ENCODE measurements at regions not wholly inside any gene's neighbourhood (a gene's known extent, or its start where the extent isn't known, plus 50 kb on each side); places are given as distances from the start of the nearest gene placed in this dataset.

DNA sequence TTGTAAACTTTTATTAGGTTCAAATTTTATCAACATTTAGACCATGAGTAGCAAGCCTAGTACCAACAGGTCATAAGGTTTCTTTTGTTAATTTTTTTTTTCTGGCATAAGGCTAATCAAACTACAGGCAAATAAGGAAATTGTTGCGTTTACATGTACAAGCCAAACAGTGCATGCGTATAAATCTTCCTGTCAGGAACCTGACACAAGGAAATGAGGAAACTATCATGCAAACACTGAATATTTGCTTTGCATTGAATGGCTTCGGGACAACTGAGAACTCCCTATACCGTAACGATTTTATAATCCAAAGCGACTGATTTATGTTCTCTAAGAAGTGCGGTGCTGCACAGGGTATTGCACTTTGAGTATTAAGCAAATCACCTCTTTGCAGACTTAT, 133.0 kb upstream of the TRPC4 start:
- no peak for DNase-seq
- H3K27me3 ChIP-seq (ENCODE audit: insufficient read depth, low read depth): no peaks in the 10 kb centered on the region
- H3K4me3 ChIP-seq: no peak overlapping the region
- H3K4me2 ChIP-seq: no peak overlapping the region
- H3K27ac ChIP-seq: no peak overlapping the region
- H3K9me3 ChIP-seq (ENCODE audit: insufficient read depth, low read depth): no peaks in the 10 kb centered on the region
- H3K9me2 ChIP-seq (ENCODE audit: insufficient read depth): no peaks in the 10 kb centered on the region; the same call in 1 of the 2 replicates
- intact Hi-C loops (cut with micrococcal nuclease; ENCODE audit: unreplicated experiment): no loop called here
- no TSS peak for BruUV-seq (replicated peaks)
- H2AFZ ChIP-seq: no peak overlapping the region
- TF ChIP-seq, protein P1, sequence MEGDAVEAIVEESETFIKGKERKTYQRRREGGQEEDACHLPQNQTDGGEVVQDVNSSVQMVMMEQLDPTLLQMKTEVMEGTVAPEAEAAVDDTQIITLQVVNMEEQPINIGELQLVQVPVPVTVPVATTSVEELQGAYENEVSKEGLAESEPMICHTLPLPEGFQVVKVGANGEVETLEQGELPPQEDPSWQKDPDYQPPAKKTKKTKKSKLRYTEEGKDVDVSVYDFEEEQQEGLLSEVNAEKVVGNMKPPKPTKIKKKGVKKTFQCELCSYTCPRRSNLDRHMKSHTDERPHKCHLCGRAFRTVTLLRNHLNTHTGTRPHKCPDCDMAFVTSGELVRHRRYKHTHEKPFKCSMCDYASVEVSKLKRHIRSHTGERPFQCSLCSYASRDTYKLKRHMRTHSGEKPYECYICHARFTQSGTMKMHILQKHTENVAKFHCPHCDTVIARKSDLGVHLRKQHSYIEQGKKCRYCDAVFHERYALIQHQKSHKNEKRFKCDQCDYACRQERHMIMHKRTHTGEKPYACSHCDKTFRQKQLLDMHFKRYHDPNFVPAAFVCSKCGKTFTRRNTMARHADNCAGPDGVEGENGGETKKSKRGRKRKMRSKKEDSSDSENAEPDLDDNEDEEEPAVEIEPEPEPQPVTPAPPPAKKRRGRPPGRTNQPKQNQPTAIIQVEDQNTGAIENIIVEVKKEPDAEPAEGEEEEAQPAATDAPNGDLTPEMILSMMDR (conservative IDR thresholded peaks at IDR 0.05): no peak
- no peak for TF ChIP-seq EZH2 (IDR thresholded peaks at IDR 0.05; ENCODE audit: low read depth)
- no peaks in the 10 kb centered on the region for H3K4me1 ChIP-seq (replicated peaks; ENCODE audit: insufficient read depth)
- H4K20me1 ChIP-seq (ENCODE audit: insufficient read depth): no peaks in the 10 kb centered on the region
- no peaks in the 10 kb centered on the region for H3K36me3 ChIP-seq (ENCODE audit: low read depth)
- no peaks in the 10 kb centered on the region for H3F3A ChIP-seq (ENCODE audit: insufficient read depth, low read depth)
- ChIA-PET CTCF (no interaction called here), POLR2A (ENCODE audit: unreplicated experiment) (no interaction called here)
- H3K79me2 ChIP-seq (ENCODE audit: low read depth): no peaks in the 10 kb centered on the region

DNA sequence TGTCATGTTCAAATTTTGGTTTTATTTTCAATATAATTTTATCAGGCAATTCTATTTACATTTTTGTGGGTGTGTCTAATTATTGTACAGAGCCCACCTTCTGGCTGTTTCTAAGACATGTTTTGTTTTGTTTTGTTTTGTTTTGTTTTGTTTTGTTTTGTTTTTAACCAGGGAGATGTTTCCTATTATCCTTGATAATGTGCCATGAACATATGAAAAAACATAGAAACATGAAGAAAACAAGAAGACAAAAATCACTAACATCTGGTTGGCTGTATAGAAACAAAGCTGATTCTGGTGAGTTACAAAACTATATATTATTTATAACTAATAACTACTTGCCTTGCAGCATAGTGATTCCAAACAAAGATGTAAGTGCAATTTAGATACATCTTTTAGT, 128.1 kb upstream of the TRPC4 start:
- POLR2A ChIA-PET (ENCODE audit: unreplicated experiment): no interaction called here

DNA sequence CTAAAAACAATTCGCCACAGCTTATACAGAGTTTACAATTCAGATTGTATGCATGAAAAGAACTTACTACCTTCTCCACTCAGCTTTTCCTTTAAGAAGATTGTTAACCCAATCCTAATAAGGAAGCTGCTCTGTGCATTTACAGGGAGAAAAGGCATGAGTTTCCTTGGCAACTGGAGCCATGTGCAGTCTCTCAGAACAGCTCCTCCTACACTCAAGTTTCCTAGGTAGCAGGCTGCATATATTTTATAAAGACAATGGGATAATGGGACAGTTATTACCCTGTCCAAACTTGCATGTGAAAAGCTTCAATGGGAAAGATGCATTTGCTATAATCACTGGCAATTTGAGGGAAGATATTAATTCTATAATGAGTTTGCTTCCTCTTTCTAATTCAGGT, 125.5 kb upstream of the TRPC4 start:
- ChIA-PET POLR2A (ENCODE audit: unreplicated experiment) (no interaction called here), CTCF (no interaction called here)
- no peaks in the 10 kb centered on the region for H3K36me3 ChIP-seq (ENCODE audit: low read depth)
- no peak overlapping the region for H3K4me3 ChIP-seq
- H3K9me3 ChIP-seq (ENCODE audit: insufficient read depth, low read depth): no peaks in the 10 kb centered on the region; the same call in 1 of the 2 replicates
- no peak for TF ChIP-seq EZH2 (IDR thresholded peaks at IDR 0.05; ENCODE audit: low read depth)
- TF ChIP-seq, protein P1 (conservative IDR thresholded peaks at IDR 0.05): no peak
- no peak overlapping the region for H3K4me2 ChIP-seq
- H3K27ac ChIP-seq: no peak overlapping the region
- no peak overlapping the region for H2AFZ ChIP-seq
- H3K9me2 ChIP-seq (ENCODE audit: insufficient read depth): no peaks in the 10 kb centered on the region
- H3F3A ChIP-seq (ENCODE audit: insufficient read depth, low read depth): no peaks in the 10 kb centered on the region
- H4K20me1 ChIP-seq (ENCODE audit: insufficient read depth): no peaks in the 10 kb centered on the region
- no peaks in the 10 kb centered on the region for H3K27me3 ChIP-seq (ENCODE audit: insufficient read depth, low read depth)
- H3K79me2 ChIP-seq (ENCODE audit: low read depth): no peaks in the 10 kb centered on the region
- H3K4me1 ChIP-seq (replicated peaks; ENCODE audit: insufficient read depth): no peaks in the 10 kb centered on the region
- intact Hi-C loops (cut with micrococcal nuclease; ENCODE audit: unreplicated experiment): no loop called here
- DNase-seq: no peak
- BruUV-seq (replicated peaks): no TSS peak

More for the DNA sequence above, 128.1 kb upstream of the TRPC4 start:
- H3K4me2 ChIP-seq: no peak overlapping the region
- H4K20me1 ChIP-seq (ENCODE audit: insufficient read depth): no peaks in the 10 kb centered on the region
- H2AFZ ChIP-seq: no peak overlapping the region
- DNase-seq: no peak
- no peak overlapping the region for H3K4me3 ChIP-seq
- H3K27me3 ChIP-seq (ENCODE audit: insufficient read depth, low read depth): no peaks in the 10 kb centered on the region
- TF ChIP-seq EZH2 (IDR thresholded peaks at IDR 0.05; ENCODE audit: low read depth): no peak
- TF ChIP-seq, protein P1 (conservative IDR thresholded peaks at IDR 0.05): no peak
- no peaks in the 10 kb centered on the region for H3K79me2 ChIP-seq (ENCODE audit: low read depth)
- no peaks in the 10 kb centered on the region for H3K36me3 ChIP-seq (ENCODE audit: low read depth)
- H3K27ac ChIP-seq: no peak overlapping the region
- intact Hi-C loops (cut with micrococcal nuclease; ENCODE audit: unreplicated experiment): no loop called here
- no TSS peak for BruUV-seq (replicated peaks)
- CTCF ChIA-PET: no interaction called here
- no peaks in the 10 kb centered on the region for H3F3A ChIP-seq (ENCODE audit: insufficient read depth, low read depth)
- no peaks in the 10 kb centered on the region for H3K4me1 ChIP-seq (replicated peaks; ENCODE audit: insufficient read depth)
- H3K9me3 ChIP-seq (ENCODE audit: insufficient read depth, low read depth): no peaks in the 10 kb centered on the region
- no peaks in the 10 kb centered on the region for H3K9me2 ChIP-seq (ENCODE audit: insufficient read depth)
